Endothelial cell of umbilical vein (primary cell): ENCODE measurements at regions not wholly inside any gene's neighbourhood (a gene's known extent, or its start where the extent isn't known, plus 50 kb on each side); places are given as distances from the start of the nearest gene placed in this dataset.

Source experiments
- BruUV-seq: library from RNA; stranded (reverse); fragments of 400-500 nt; replicated peaks from 2 replicates; lab custom pipeline; 2021; lab: Mats Ljungman, UMichigan
- CTCF ChIA-PET: fragments of 300-600, 350-600 bp; sonication (Branson Sonifier 250); formaldehyde crosslinking; loops from one replicate; lab custom pipeline; 2021; ENCODE audit warnings: antibody characterized with exemption, inconsistent platforms; lab: Charles Lee
- POLR2A ChIA-PET: fragments of 300-600, 350-600 bp; sonication (Branson Sonifier 250); formaldehyde crosslinking; loops from one replicate; lab custom pipeline; 2021; ENCODE audit warnings: antibody characterized with exemption, inconsistent platforms; lab: Charles Lee
- DNase-seq: peaks from one replicate; pipeline ENCODE4 v3.0.0-alpha.2; 2011; ENCODE audit warnings: low read depth, low spot score
- FAIRE-seq: peaks from 2 replicates; lab custom pipeline; 2011; peaks lifted over from hg19 to GRCh38; lab: Jason Lieb, UNC
- H2AFZ ChIP-seq: 2 replicates; pipeline ENCODE4 v1.6.0; 2012; ENCODE audit warnings: low read depth, low read length, control low read depth, inconsistent platforms
- H3K27ac ChIP-seq: 2 replicates; pipeline ENCODE4 v1.5.1; 2011; ENCODE audit warnings: low read depth, mild to moderate bottlenecking, control low read depth, low read length, moderate library complexity; ENCODE audit not compliant: insufficient read depth
- H3K27me3 ChIP-seq, 2 experiments: 2 replicates each; pipeline versions ENCODE4 v1.6.0 to v1.6.1; 2011; ENCODE audit warnings: low read length in 2 of 2, mixed read lengths in 1 of 2; ENCODE audit not compliant: control insufficient read depth in 2 of 2, insufficient read depth in 2 of 2
- H3K36me3 ChIP-seq, 2 experiments: 2 replicates in 1 of 2; 3 replicates in 1 of 2; pipeline ENCODE4 v1.5.1; 2011; ENCODE audit warnings: low read length in 2 of 2, mild to moderate bottlenecking in 1 of 2, moderate library complexity in 1 of 2; ENCODE audit not compliant: control insufficient read depth in 2 of 2, insufficient read depth in 2 of 2; ENCODE audit errors: extremely low read depth in 1 of 2
- H3K4me1 ChIP-seq: 3 replicates; pipeline ENCODE4 v1.5.1; 2011; ENCODE audit warnings: mild to moderate bottlenecking, low read length; ENCODE audit not compliant: control insufficient read depth, insufficient read depth; ENCODE audit errors: extremely low read depth
- H3K4me2 ChIP-seq: 2 replicates; pipeline ENCODE4 v1.6.1; 2011; ENCODE audit warnings: low read length, control low read depth, mixed read lengths; ENCODE audit not compliant: insufficient read depth
- H3K4me3 ChIP-seq, 3 experiments: fragments of 200-600 bp in 1 of 3; sonication (generic), shearing (Covaris generic) in 1 of 3; replicated peaks in 1 of 3; 2 replicates each; pipeline ENCODE4 v1.5.1; 2011 to 2016; ENCODE audit warnings: control low read depth in 3 of 3, low read length in 3 of 3, mild to moderate bottlenecking in 2 of 3, inconsistent platforms in 1 of 3, low read depth in 1 of 3, moderate library complexity in 1 of 3; ENCODE audit not compliant: insufficient read depth in 1 of 3
- H3K79me2 ChIP-seq: 2 replicates; pipeline ENCODE4 v1.6.0; 2012; ENCODE audit warnings: low read length, inconsistent platforms; ENCODE audit not compliant: control insufficient read depth, insufficient read depth
- H3K9ac ChIP-seq: replicated peaks from 2 replicates; pipeline ENCODE3; 2011; ENCODE audit warnings: low read length, control low read depth; ENCODE audit not compliant: insufficient read depth; ENCODE audit errors: extremely low read depth
- H3K9me1 ChIP-seq: replicated peaks from 3 replicates; pipeline ENCODE4 v1.6.0; 2011; ENCODE audit warnings: mild to moderate bottlenecking, low read length; ENCODE audit not compliant: control insufficient read depth, insufficient read depth; ENCODE audit errors: extremely low read depth
- H3K9me3 ChIP-seq: replicated peaks from 2 replicates; pipeline ENCODE4 v1.5.1; 2012; ENCODE audit warnings: low read length, inconsistent platforms; ENCODE audit not compliant: control insufficient read depth, insufficient read depth
- H4K20me1 ChIP-seq: replicated peaks from 2 replicates; pipeline ENCODE3; 2011; ENCODE audit warnings: mild to moderate bottlenecking, low read length; ENCODE audit not compliant: control insufficient read depth, insufficient read depth; ENCODE audit errors: extremely low read depth
- CTCF ChIP-seq, 2 donors: IDR thresholded peaks; 1 replicate in 1 of 2; 2 replicates in 1 of 2; pipeline ENCODE4 v1.5.1; 2011; ENCODE audit warnings: low read length in 2 of 2, mild to moderate bottlenecking in 2 of 2, moderate library complexity in 2 of 2, control low read depth in 1 of 2, inconsistent platforms in 1 of 2, low read depth in 1 of 2; ENCODE audit not compliant: insufficient read depth in 1 of 2; ENCODE audit errors: extremely low read depth in 1 of 2
- EZH2 ChIP-seq: IDR thresholded peaks from 2 replicates; pipeline ENCODE4 v1.6.1; 2012; ENCODE audit warnings: borderline replicate concordance, low read depth, mild to moderate bottlenecking, moderate library complexity, low read length, inconsistent platforms; ENCODE audit not compliant: severe bottlenecking
- FOS ChIP-seq: IDR thresholded peaks from 2 replicates; pipeline ENCODE4 v1.6.1; 2011; ENCODE audit warnings: mild to moderate bottlenecking, low read length, moderate library complexity, borderline replicate concordance; ENCODE audit not compliant: insufficient read depth
- GATA2 ChIP-seq: IDR thresholded peaks from 2 replicates; pipeline ENCODE4 v1.7.0; 2011; ENCODE audit warnings: low read depth, mild to moderate bottlenecking, moderate library complexity, mixed read lengths, low read length; ENCODE audit not compliant: insufficient read length, insufficient read depth
- JUN ChIP-seq: IDR thresholded peaks from 2 replicates; pipeline ENCODE4 v1.6.1; 2011; ENCODE audit warnings: borderline replicate concordance, low read depth; ENCODE audit not compliant: insufficient read length, insufficient read depth
- MYC ChIP-seq: IDR thresholded peaks from one replicate; pipeline ENCODE4 v1.6.1; 2011; ENCODE audit warnings: mild to moderate bottlenecking, low read depth, low read length
- POLR2A ChIP-seq: IDR thresholded peaks from 2 replicates; pipeline ENCODE4 v1.6.1; 2012; ENCODE audit warnings: low read depth, mild to moderate bottlenecking, control low read depth, low read length
- POLR2AphosphoS5 ChIP-seq: IDR thresholded peaks from 2 replicates; pipeline ENCODE4 v1.6.1; 2012; ENCODE audit warnings: low read depth, mild to moderate bottlenecking, control low read depth, low read length, moderate library complexity; ENCODE audit not compliant: insufficient read depth
- dilution Hi-C: fragments of 300-500 bp; cut with MboI; formaldehyde crosslinking; loops from one replicate; pipeline ENCODE4 v1.15.0; 2019; ENCODE audit warnings: low sequenced_read_pairs; ENCODE audit not compliant: extremely low pct_ligation_motif_present
- intact Hi-C: fragments of 100-400 bp; cut with micrococcal nuclease; formaldehyde crosslinking; loops from one replicate; pipeline ENCODE4 v1.10.0; 2022
- TF ChIP-seq, protein P1 (sequence below): IDR thresholded peaks from 2 replicates; pipeline ENCODE4 v1.6.1; 2011; ENCODE audit not compliant: insufficient read depth, insufficient read length

- no peaks in the 10 kb centered on the region for H4K20me1 ChIP-seq
- CTCF ChIA-PET = no interaction called here
- no peak overlapping the region for H2AFZ ChIP-seq
- no peak overlapping the region for H3K27ac ChIP-seq
- no peak overlapping the region for H3K9ac ChIP-seq
- intact Hi-C loops = no loop called here
- no peak overlapping the region for H3K4me3 ChIP-seq
- no peak for DNase-seq
- H3K9me3 ChIP-seq = peaks cover 2% of the 10 kb centered on the region
- POLR2A ChIA-PET = no interaction called here
- FAIRE-seq = no peak
- no peak for TF ChIP-seq EZH2
- no peak for TF ChIP-seq JUN
- H3K9me1 ChIP-seq = no peaks in the 10 kb centered on the region
- no peaks in the 10 kb centered on the region for H3K27me3 ChIP-seq
- H3K79me2 ChIP-seq = no peaks in the 10 kb centered on the region
- H3K4me1 ChIP-seq = no peaks in the 10 kb centered on the region
- dilution Hi-C loops = no loop called here
- H3K36me3 ChIP-seq = no peaks in the 10 kb centered on the region
- H3K4me2 ChIP-seq = no peak overlapping the region
- BruUV-seq = no TSS peak
These were observed 117.4 kb downstream of the LRATD1 start for GRCh38 chr2:14749884-14750283.

DNA sequence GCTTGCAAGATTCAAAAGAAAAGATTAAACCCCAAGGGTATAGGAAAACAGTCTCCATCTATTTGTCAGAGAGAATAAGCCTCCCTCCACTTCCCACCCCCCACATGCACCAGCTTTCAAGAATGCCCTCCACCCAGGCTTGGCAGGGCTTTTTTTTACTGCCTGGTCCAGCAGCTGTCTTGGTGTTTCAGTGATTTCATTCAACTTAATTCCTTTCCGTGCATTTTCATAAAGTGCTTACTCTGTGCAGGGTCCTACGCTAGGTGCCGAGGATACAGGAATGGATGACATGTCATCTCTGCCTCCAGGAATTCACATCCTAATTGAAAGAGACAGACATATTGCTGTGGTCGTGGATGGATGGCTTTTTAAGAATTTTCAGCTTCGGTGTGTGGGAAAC, 117.9 kb downstream of the LRATD1 start:
- no peak for DNase-seq
- no TSS peak for BruUV-seq
- no peaks in the 10 kb centered on the region for H3K9me1 ChIP-seq
- dilution Hi-C loops = no loop called here
- CTCF ChIA-PET = no interaction called here
- no peak overlapping the region for H2AFZ ChIP-seq
- peaks cover 2% of the 10 kb centered on the region for H3K9me3 ChIP-seq
- no peak overlapping the region for H3K4me3 ChIP-seq
- no peak for TF ChIP-seq JUN
- no peak for TF ChIP-seq POLR2AphosphoS5
- no peak for TF ChIP-seq GATA2
- TF ChIP-seq, protein P1, sequence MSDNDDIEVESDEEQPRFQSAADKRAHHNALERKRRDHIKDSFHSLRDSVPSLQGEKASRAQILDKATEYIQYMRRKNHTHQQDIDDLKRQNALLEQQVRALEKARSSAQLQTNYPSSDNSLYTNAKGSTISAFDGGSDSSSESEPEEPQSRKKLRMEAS = no peak
- TF ChIP-seq CTCF (IDR thresholded peaks at IDR 0.05; ENCODE audit: extremely low read depth in 1 of 2, insufficient read depth in 1 of 2, low read depth in 1 of 2, low read length in 2 of 2) = no peak
- TF ChIP-seq EZH2 = no peak
- no peak for TF ChIP-seq FOS
- no peak for TF ChIP-seq POLR2A
- no peak for TF ChIP-seq MYC
- H3K79me2 ChIP-seq = no peaks in the 10 kb centered on the region
- H3K36me3 ChIP-seq = no peaks in the 10 kb centered on the region
- POLR2A ChIA-PET = no interaction called here
- intact Hi-C loops = no loop called here
- no peaks in the 10 kb centered on the region for H4K20me1 ChIP-seq
- H3K9ac ChIP-seq = no peak overlapping the region
- H3K4me1 ChIP-seq = no peaks in the 10 kb centered on the region
- no peak overlapping the region for H3K4me2 ChIP-seq
- FAIRE-seq = no peak
- H3K27ac ChIP-seq = no peak overlapping the region
- no peaks in the 10 kb centered on the region for H3K27me3 ChIP-seq
